Caco-2 (cell line): ENCODE measurements at regions not wholly inside any gene's neighbourhood (a gene's known extent, or its start where the extent isn't known, plus 50 kb on each side); places are given as distances from the start of the nearest gene placed in this dataset.

Experiments used
- BruUV-seq: library from RNA; stranded (reverse); fragments of 400-500 nt; replicated peaks from 2 replicates; lab custom pipeline; 2021; lab: Mats Ljungman, UMichigan
- CTCF ChIA-PET: fragments of 300-600 bp; sonication (Branson Sonifier 250); formaldehyde crosslinking; loops from one replicate; lab custom pipeline; 2022; ENCODE audit warnings: antibody characterized with exemption; lab: Charles Lee
- POLR2A ChIA-PET: fragments of 300-600 bp; sonication (Branson Sonifier 250); formaldehyde crosslinking; loops from one replicate; lab custom pipeline; 2022; ENCODE audit warnings: antibody characterized with exemption; lab: Charles Lee
- DNase-seq, 2 experiments: peaks; one replicate each; pipeline versions ENCODE4 v3.0.0 to v3.0.0-alpha.2; 2020 to 2022
- H3K27me3 ChIP-seq: replicated peaks from 2 replicates; pipeline ENCODE4 v1.6.0; 2011; ENCODE audit warnings: low read length; ENCODE audit not compliant: control insufficient read depth, insufficient read depth
- H3K36me3 ChIP-seq: 2 replicates; pipeline ENCODE4 v1.5.1; 2011; ENCODE audit warnings: low read length; ENCODE audit not compliant: control insufficient read depth, insufficient read depth
- H3K4me1 ChIP-seq: fragments of 250-450 bp; sonication (Bioruptor Pico); 2 replicates; pipeline ENCODE4 v1.5.1; 2020; ENCODE audit warnings: mild to moderate bottlenecking
- H3K4me3 ChIP-seq: 2 replicates; pipeline ENCODE4 v1.5.1; 2011; ENCODE audit warnings: low read depth, mild to moderate bottlenecking, control low read depth, low read length
- H3K9me3 ChIP-seq: fragments of 250-450 bp; sonication (Bioruptor Pico); 2 replicates; pipeline ENCODE4 v1.5.1; 2020; ENCODE audit warnings: mild to moderate bottlenecking, moderate library complexity
- H3K27ac Mint-ChIP-seq: one replicate; pipeline ENCODE4 v1.8.0; 2022; ENCODE audit warnings: mixed read lengths; ENCODE audit not compliant: unreplicated experiment
- H3K27me3 Mint-ChIP-seq: one replicate; pipeline ENCODE4 v1.8.0; 2022; ENCODE audit warnings: mixed read lengths; ENCODE audit not compliant: insufficient read depth, unreplicated experiment
- H3K36me3 Mint-ChIP-seq: one replicate; pipeline ENCODE4 v1.8.0; 2022; ENCODE audit warnings: mild to moderate bottlenecking, mixed read lengths; ENCODE audit not compliant: insufficient read depth, unreplicated experiment
- H3K4me1 Mint-ChIP-seq: one replicate; pipeline ENCODE4 v1.8.0; 2022; ENCODE audit warnings: low read depth, mixed read lengths; ENCODE audit not compliant: unreplicated experiment
- H3K4me3 Mint-ChIP-seq: one replicate; pipeline ENCODE4 v1.8.0; 2022; ENCODE audit warnings: mild to moderate bottlenecking, moderate library complexity, mixed read lengths; ENCODE audit not compliant: unreplicated experiment
- H3K9me3 Mint-ChIP-seq: one replicate; pipeline ENCODE4 v1.8.0; 2022; ENCODE audit warnings: mixed read lengths; ENCODE audit not compliant: unreplicated experiment
- CTCF ChIP-seq, 2 experiments: fragments of 200-600 bp in 1 of 2; IDR thresholded peaks; 1 replicate in 1 of 2; 2 replicates in 1 of 2; pipeline versions ENCODE4 v1.5.1 to v1.8.0; 2011 to 2022; ENCODE audit warnings: antibody characterized with exemption in 1 of 2, control low read depth in 1 of 2, inconsistent platforms in 1 of 2, low read depth in 1 of 2, low read length in 1 of 2, mild to moderate bottlenecking in 1 of 2, moderate library complexity in 1 of 2; ENCODE audit not compliant: insufficient read depth in 1 of 2, severe bottlenecking in 1 of 2, unreplicated experiment in 1 of 2
- intact Hi-C: fragments of 100-400 bp; cut with micrococcal nuclease; formaldehyde crosslinking; loops from one replicate; pipeline ENCODE4 v1.10.0; 2022; ENCODE audit not compliant: unreplicated experiment

DNA sequence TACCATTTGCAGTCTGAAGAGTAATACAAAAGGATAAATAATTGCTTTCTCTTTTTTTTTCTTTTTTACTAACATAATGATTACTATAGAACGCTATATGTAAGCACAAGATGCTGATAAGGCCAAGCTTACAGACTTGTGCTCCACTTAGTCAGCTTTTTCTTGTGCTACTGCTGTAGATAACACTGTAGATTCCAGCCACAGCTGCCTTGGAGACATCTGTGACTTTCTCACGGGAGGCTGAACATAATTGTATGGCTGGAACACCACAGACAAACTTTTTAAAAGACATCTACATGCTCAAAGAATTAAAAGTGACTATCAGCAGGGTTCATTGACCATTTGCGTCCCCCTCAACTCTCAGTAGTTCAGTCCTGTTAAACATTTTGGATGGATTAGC, 381.7 kb upstream of the AMOT start:
- Mint-ChIP-seq H3K9me3 (no peaks in the 10 kb centered on the region), H3K4me3 (no peak overlapping the region), H3K27ac (no peak overlapping the region), H3K36me3 (no peaks in the 10 kb centered on the region), H3K27me3 (no peaks in the 10 kb centered on the region), H3K4me1 (no peaks in the 10 kb centered on the region)
- Histone ChIP-seq H3K9me3 (no peaks in the 10 kb centered on the region), H3K4me3 (no peak overlapping the region), H3K36me3 (no peaks in the 10 kb centered on the region), H3K27me3 (no peaks in the 10 kb centered on the region), H3K4me1 (no peaks in the 10 kb centered on the region)
- BruUV-seq = no TSS peak
- ChIA-PET POLR2A (no interaction called here), CTCF (no interaction called here)
- DNase-seq = no peak
- intact Hi-C loops = no loop called here
- TF ChIP-seq CTCF (IDR thresholded peaks at IDR 0.05; ENCODE audit: insufficient read depth in 1 of 2, low read depth in 1 of 2, low read length in 1 of 2, severe bottlenecking in 1 of 2, unreplicated experiment in 1 of 2) = no peak

DNA sequence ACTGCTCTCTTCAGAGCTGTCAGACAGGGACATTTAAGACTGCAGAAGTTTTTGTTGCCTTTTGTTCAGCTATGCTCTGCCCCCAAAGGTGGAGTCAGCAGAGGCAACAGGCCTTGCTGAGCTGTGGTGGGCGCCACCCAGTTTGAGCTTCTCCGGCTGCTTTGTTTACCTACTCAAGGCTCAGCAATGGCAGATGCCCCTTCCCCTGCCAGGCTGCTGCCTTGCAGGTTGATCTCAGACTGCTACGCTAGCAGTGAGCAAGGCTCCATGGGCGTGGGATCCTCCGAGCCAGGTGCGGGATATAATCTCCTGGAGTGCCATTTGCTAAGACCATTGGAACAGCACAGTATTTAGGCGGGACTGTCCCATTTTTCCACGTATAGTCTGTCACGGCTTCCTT, 371.4 kb upstream of the AMOT start:
- no peaks in the 10 kb centered on the region for H3K9me3 ChIP-seq
- H3K4me3 ChIP-seq = no peak overlapping the region
- no peaks in the 10 kb centered on the region for H3K9me3 Mint-ChIP-seq
- H3K27ac Mint-ChIP-seq = no peak overlapping the region
- no peak overlapping the region for H3K4me3 Mint-ChIP-seq
- H3K27me3 Mint-ChIP-seq = no peaks in the 10 kb centered on the region
- H3K4me1 ChIP-seq = no peaks in the 10 kb centered on the region
- ChIA-PET POLR2A (no interaction called here), CTCF (no interaction called here)
- no peaks in the 10 kb centered on the region for H3K4me1 Mint-ChIP-seq
- no TSS peak for BruUV-seq
- TF ChIP-seq CTCF (IDR thresholded peaks at IDR 0.05; ENCODE audit: insufficient read depth in 1 of 2, low read depth in 1 of 2, low read length in 1 of 2, severe bottlenecking in 1 of 2, unreplicated experiment in 1 of 2) = no peak
- intact Hi-C loops = no loop called here
- H3K36me3 ChIP-seq = no peaks in the 10 kb centered on the region
- H3K36me3 Mint-ChIP-seq = no peaks in the 10 kb centered on the region
- H3K27me3 ChIP-seq = no peaks in the 10 kb centered on the region
- no peak for DNase-seq

GRCh38 chrX:113202601-113203000, 362.0 kb upstream of the AMOT start:
- H3K4me3 ChIP-seq = no peak overlapping the region
- H3K9me3 Mint-ChIP-seq = peaks cover 16% of the 10 kb centered on the region
- H3K4me1 ChIP-seq = no peaks in the 10 kb centered on the region
- no peak for TF ChIP-seq CTCF (IDR thresholded peaks at IDR 0.05; ENCODE audit: insufficient read depth in 1 of 2, low read depth in 1 of 2, low read length in 1 of 2, severe bottlenecking in 1 of 2, unreplicated experiment in 1 of 2)
- BruUV-seq = no TSS peak
- CTCF ChIA-PET = no interaction called here
- no peaks in the 10 kb centered on the region for H3K27me3 Mint-ChIP-seq
- H3K36me3 Mint-ChIP-seq = no peaks in the 10 kb centered on the region
- H3K36me3 ChIP-seq = no peaks in the 10 kb centered on the region
- POLR2A ChIA-PET = no interaction called here
- H3K9me3 ChIP-seq = no peaks in the 10 kb centered on the region
- no peaks in the 10 kb centered on the region for H3K4me1 Mint-ChIP-seq
- DNase-seq = no peak
- H3K4me3 Mint-ChIP-seq = no peak overlapping the region
- H3K27ac Mint-ChIP-seq = no peak overlapping the region
- intact Hi-C loops = no loop called here
- no peaks in the 10 kb centered on the region for H3K27me3 ChIP-seq
